Neuronal stem cell (in vitro differentiated cells): ENCODE measurements at regions not wholly inside any gene's neighbourhood (a gene's known extent, or its start where the extent isn't known, plus 50 kb on each side); places are given as distances from the start of the nearest gene placed in this dataset.

Experiments used
- DNase-seq: peaks from one replicate; pipeline ENCODE4 v3.0.0-alpha.2; 2013; ENCODE audit warnings: low spot score
- H2AFZ ChIP-seq: one replicate; pipeline ENCODE4 v1.6.1; 2013; ENCODE audit warnings: mild to moderate bottlenecking, low read length, inconsistent platforms
- H2AK5ac ChIP-seq: 2 replicates; pipeline ENCODE4 v1.6.1; 2013; ENCODE audit warnings: low read depth, mild to moderate bottlenecking, inconsistent platforms, low read length, moderate library complexity, mixed read lengths
- H2BK120ac ChIP-seq: 2 replicates; pipeline ENCODE4 v1.6.1; 2013; ENCODE audit warnings: low read depth, mild to moderate bottlenecking, inconsistent platforms, low read length, moderate library complexity, mixed read lengths
- H2BK12ac ChIP-seq: one replicate; pipeline ENCODE4 v1.6.1; 2013; ENCODE audit warnings: low read length, inconsistent platforms
- H2BK15ac ChIP-seq: 2 replicates; pipeline ENCODE4 v1.6.1; 2013; ENCODE audit warnings: mild to moderate bottlenecking, low read length, inconsistent platforms, mixed read lengths
- H2BK5ac ChIP-seq: one replicate; pipeline ENCODE4 v1.6.1; 2013; ENCODE audit warnings: inconsistent platforms, mild to moderate bottlenecking, low read length, moderate library complexity
- H3K14ac ChIP-seq: one replicate; pipeline ENCODE4 v1.6.1; 2013; ENCODE audit warnings: low read length, inconsistent platforms
- H3K18ac ChIP-seq: 2 replicates; pipeline ENCODE4 v1.6.1; 2013; ENCODE audit warnings: low read length, inconsistent platforms
- H3K23ac ChIP-seq: 2 replicates; pipeline ENCODE4 v1.6.1; 2013; ENCODE audit warnings: low read depth, mild to moderate bottlenecking, mixed read lengths, low read length, inconsistent platforms; ENCODE audit not compliant: poor library complexity
- H3K27ac ChIP-seq: replicated peaks from 3 replicates; pipeline ENCODE4 v1.5.1; 2013; ENCODE audit warnings: low read length, inconsistent platforms
- H3K27me3 ChIP-seq, 3 experiments: 2 replicates each; pipeline ENCODE4 v1.6.1; 2013; ENCODE audit warnings: low read length in 3 of 3, mild to moderate bottlenecking in 2 of 3, inconsistent platforms in 1 of 3, low read depth in 1 of 3, mixed read lengths in 1 of 3, moderate library complexity in 1 of 3; ENCODE audit not compliant: control insufficient read depth in 3 of 3, insufficient read depth in 3 of 3
- H3K36me3 ChIP-seq, 2 donors: replicated peaks in 1 of 2; 2 replicates each; pipeline ENCODE4 v1.6.1; 2013; ENCODE audit warnings: low read length in 2 of 2; ENCODE audit not compliant: control insufficient read depth in 2 of 2, insufficient read depth in 2 of 2
- H3K4ac ChIP-seq: 2 replicates; pipeline ENCODE4 v1.6.1; 2013; ENCODE audit warnings: inconsistent platforms, mild to moderate bottlenecking, low read length, moderate library complexity
- H3K4me1 ChIP-seq, 2 donors: 1 replicate in 1 of 2; 2 replicates in 1 of 2; pipeline ENCODE4 v1.6.1; 2013; ENCODE audit warnings: low read length in 2 of 2, low read depth in 1 of 2; ENCODE audit not compliant: control insufficient read depth in 2 of 2, insufficient read depth in 1 of 2
- H3K4me2 ChIP-seq: one replicate; pipeline ENCODE4 v1.6.1; 2013; ENCODE audit warnings: mild to moderate bottlenecking, low read length, inconsistent platforms; ENCODE audit not compliant: insufficient read depth, poor library complexity, severe bottlenecking
- H3K4me3 ChIP-seq, 2 donors: 2 replicates each; pipeline ENCODE4 v1.5.1; 2013; ENCODE audit warnings: low read length in 2 of 2, mild to moderate bottlenecking in 2 of 2, inconsistent platforms in 1 of 2, moderate library complexity in 1 of 2
- H3K79me1 ChIP-seq: one replicate; pipeline ENCODE4 v1.6.1; 2013; ENCODE audit warnings: low read depth, mild to moderate bottlenecking, inconsistent platforms, low read length, moderate library complexity
- H3K9ac ChIP-seq: one replicate; pipeline ENCODE4 v1.6.1; 2013; ENCODE audit warnings: mild to moderate bottlenecking, low read depth, low read length, inconsistent platforms; ENCODE audit not compliant: poor library complexity
- H3K9me3 ChIP-seq, 2 donors: replicated peaks in 1 of 2; 2 replicates each; pipeline versions ENCODE3 to v1.6.1; 2013; ENCODE audit warnings: low read length in 2 of 2, mild to moderate bottlenecking in 2 of 2, inconsistent platforms in 1 of 2, low read depth in 1 of 2, mixed read lengths in 1 of 2, moderate library complexity in 1 of 2; ENCODE audit not compliant: control insufficient read depth in 2 of 2, insufficient read depth in 1 of 2
- H4K8ac ChIP-seq: one replicate; pipeline ENCODE4 v1.6.1; 2013; ENCODE audit warnings: low read depth, mild to moderate bottlenecking, inconsistent platforms, low read length, moderate library complexity
- H4K91ac ChIP-seq: one replicate; pipeline ENCODE4 v1.6.1; 2013; ENCODE audit warnings: low read length, low read depth, mild to moderate bottlenecking, inconsistent platforms; ENCODE audit not compliant: poor library complexity
- WGBS, 2 donors: extraction: QIAGEN DNeasy Blood & Tissue Kit; methylation state at CpG; one replicate each; pipeline ENCODE4 v1.1.7; 2013; ENCODE audit warnings: missing lambda C conversion rate in 2 of 2, mixed read lengths in 1 of 2; ENCODE audit not compliant: insufficient read length in 2 of 2, insufficient replicate concordance in 1 of 2; ENCODE audit errors: extremely low coverage in 2 of 2; 5-methylcytosine and 5-hydroxymethylcytosine counted together

GRCh38 chr2:20147351-20147750 is 77.6 kb downstream of the SDC1 start:
- no peak overlapping the region for H3K4me2 ChIP-seq
- H3K4me1 ChIP-seq: peaks cover 17 to 28% of the 10 kb centered on the region in 2 donors
- H3K27ac ChIP-seq: no peak overlapping the region
- H3K18ac ChIP-seq: no peak overlapping the region
- H3K4ac ChIP-seq: no peak overlapping the region
- no peaks in the 10 kb centered on the region for H3K9me3 ChIP-seq
- no CpG with 5 or more reads among the region's 3 CpGs for WGBS, 2 donors
- H3K79me1 ChIP-seq: no peaks in the 10 kb centered on the region
- H2BK12ac ChIP-seq: no peak overlapping the region
- H4K91ac ChIP-seq: no peak overlapping the region
- no peak for DNase-seq
- no peak overlapping the region for H2BK120ac ChIP-seq
- H3K23ac ChIP-seq: no peak overlapping the region
- H3K27me3 ChIP-seq: no peaks in the 10 kb centered on the region
- no peak overlapping the region for H4K8ac ChIP-seq
- H3K14ac ChIP-seq: no peak overlapping the region
- no peaks in the 10 kb centered on the region for H3K36me3 ChIP-seq
- H3K4me3 ChIP-seq: no peak overlapping the region
- no peak overlapping the region for H2AK5ac ChIP-seq
- H2BK15ac ChIP-seq: no peak overlapping the region
- H3K9ac ChIP-seq: no peak overlapping the region
- no peak overlapping the region for H2BK5ac ChIP-seq
- no peak overlapping the region for H2AFZ ChIP-seq

- Histone ChIP-seq H4K91ac (no peak overlapping the region), H3K9ac (no peak overlapping the region), H2BK12ac (no peak overlapping the region), H3K27me3 (no peaks in the 10 kb centered on the region), H3K4me2 (no peak overlapping the region), H3K23ac (no peak overlapping the region), H2AFZ (no peak overlapping the region), H3K4me1 (peaks cover 17 to 27% of the 10 kb centered on the region in 2 donors), H3K14ac (no peak overlapping the region), H3K9me3 (no peaks in the 10 kb centered on the region), H4K8ac (no peak overlapping the region), H3K27ac (no peak overlapping the region), H2BK5ac (no peak overlapping the region), H3K18ac (no peak overlapping the region), H3K79me1 (no peaks in the 10 kb centered on the region), H2BK15ac (no peak overlapping the region), H2AK5ac (no peak overlapping the region), H2BK120ac (no peak overlapping the region), H3K4ac (no peak overlapping the region), H3K4me3 (no peak overlapping the region), H3K36me3 (no peaks in the 10 kb centered on the region)
- DNase-seq: no peak
- WGBS, 2 donors: no CpG with 5 or more reads among the region's 2 CpGs
Measured at GRCh38 chr2:20146401-20146800, 78.5 kb downstream of the SDC1 start.

GRCh38 chr2:20145497-20146193 is 79.3 kb downstream of the SDC1 start:
- WGBS, 2 donors: no CpG with 5 or more reads among the region's 11 CpGs

GRCh38 chr2:20144861-20145260 is 80.1 kb downstream of the SDC1 start:
- no peak overlapping the region for H3K4me3 ChIP-seq
- H2AK5ac ChIP-seq: no peak overlapping the region
- no peak overlapping the region for H2AFZ ChIP-seq
- H2BK12ac ChIP-seq: no peak overlapping the region
- H3K27me3 ChIP-seq: no peaks in the 10 kb centered on the region
- peaks cover 17 to 22% of the 10 kb centered on the region in 2 donors for H3K4me1 ChIP-seq
- no peak overlapping the region for H3K27ac ChIP-seq
- H4K8ac ChIP-seq: no peak overlapping the region
- H2BK120ac ChIP-seq: no peak overlapping the region
- no peaks in the 10 kb centered on the region for H3K36me3 ChIP-seq
- H3K4ac ChIP-seq: peak overlapping the region; percentile 54
- H2BK15ac ChIP-seq: no peak overlapping the region
- no peak overlapping the region for H3K9ac ChIP-seq
- WGBS, 2 donors: no CpG with 5 or more reads among the region's 6 CpGs
- no peak overlapping the region for H4K91ac ChIP-seq
- H3K18ac ChIP-seq: peak overlapping the region; percentile 33
- no peak overlapping the region for H3K23ac ChIP-seq
- no peaks in the 10 kb centered on the region for H3K79me1 ChIP-seq
- H3K9me3 ChIP-seq: no peaks in the 10 kb centered on the region
- H2BK5ac ChIP-seq: no peak overlapping the region
- H3K14ac ChIP-seq: no peak overlapping the region
- no peak overlapping the region for H3K4me2 ChIP-seq
- DNase-seq: no peak

More at GRCh38 chr2:20145497-20146193, 79.3 kb downstream of the SDC1 start:
- H4K8ac ChIP-seq: no peak overlapping the region
- H3K14ac ChIP-seq: no peak overlapping the region
- H3K36me3 ChIP-seq: no peaks in the 10 kb centered on the region
- H3K4me2 ChIP-seq: no peak overlapping the region
- no peak overlapping the region for H3K4me3 ChIP-seq
- peaks cover 17 to 22% of the 10 kb centered on the region in 2 donors for H3K4me1 ChIP-seq
- H3K23ac ChIP-seq: peak overlapping the region; percentile 23
- no peak overlapping the region for H2BK120ac ChIP-seq
- no peak overlapping the region for H2BK5ac ChIP-seq
- no peak overlapping the region for H4K91ac ChIP-seq
- no peak overlapping the region for H3K9ac ChIP-seq
- no peak overlapping the region for H2BK15ac ChIP-seq
- H2BK12ac ChIP-seq: no peak overlapping the region
- no peaks in the 10 kb centered on the region for H3K27me3 ChIP-seq
- peak overlapping the region; percentile 60 for H3K18ac ChIP-seq
- no peak for DNase-seq
- no peaks in the 10 kb centered on the region for H3K79me1 ChIP-seq
- peak overlapping the region; percentile 45 for H3K4ac ChIP-seq
- H2AK5ac ChIP-seq: peak overlapping the region; percentile 76
- H2AFZ ChIP-seq: peak overlapping the region; percentile 30
- H3K9me3 ChIP-seq: no peaks in the 10 kb centered on the region
- H3K27ac ChIP-seq: no peak overlapping the region
